GM21619 (cell line): ENCODE measurements at regions not wholly inside any gene's neighbourhood (a gene's known extent, or its start where the extent isn't known, plus 50 kb on each side); places are given as distances from the start of the nearest gene placed in this dataset.

Source experiments
- ATAC-seq: cut with Tn5 transposase; IDR thresholded peaks from one replicate; pipeline ENCODE4 v1.9.1; 2021; ENCODE audit not compliant: unreplicated experiment

DNA sequence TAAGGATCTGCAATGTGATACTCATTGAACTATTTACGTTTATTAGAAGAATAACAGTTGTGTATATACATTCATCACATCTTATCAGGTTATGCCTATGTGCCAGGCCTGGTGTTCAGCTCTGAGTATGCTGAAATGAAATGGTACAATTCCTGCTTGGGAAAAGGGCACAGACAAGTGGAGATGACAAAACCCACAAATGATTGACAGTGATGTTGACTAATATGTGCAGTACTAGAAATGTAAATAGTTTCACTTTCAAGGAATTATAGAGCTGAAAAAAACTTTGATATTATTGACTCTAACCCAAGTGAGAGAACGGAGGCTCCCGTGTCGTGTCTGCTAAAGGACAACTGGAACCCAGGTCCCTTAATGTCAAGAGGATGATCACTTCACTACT, 386.8 kb upstream of the DACH1 start:
- no peak for ATAC-seq

DNA sequence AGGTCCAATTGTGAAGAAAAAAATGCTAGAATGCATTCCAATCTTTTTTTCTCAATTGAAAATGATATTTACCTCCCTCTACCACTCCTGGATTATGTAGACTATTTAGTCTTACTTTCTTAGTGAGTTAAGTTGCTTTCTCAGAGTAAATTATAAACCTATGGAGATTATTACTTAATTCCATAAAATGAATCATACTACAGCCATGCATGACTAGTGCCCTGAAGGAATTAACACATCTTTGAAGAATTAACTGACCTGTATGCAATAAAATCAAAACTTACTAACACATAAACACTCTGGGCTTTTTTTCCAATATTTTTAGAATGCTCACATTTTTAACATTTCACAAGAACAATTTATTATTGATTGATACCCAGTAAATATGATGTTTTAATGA, 379.4 kb upstream of the DACH1 start:
- ATAC-seq = no peak

DNA sequence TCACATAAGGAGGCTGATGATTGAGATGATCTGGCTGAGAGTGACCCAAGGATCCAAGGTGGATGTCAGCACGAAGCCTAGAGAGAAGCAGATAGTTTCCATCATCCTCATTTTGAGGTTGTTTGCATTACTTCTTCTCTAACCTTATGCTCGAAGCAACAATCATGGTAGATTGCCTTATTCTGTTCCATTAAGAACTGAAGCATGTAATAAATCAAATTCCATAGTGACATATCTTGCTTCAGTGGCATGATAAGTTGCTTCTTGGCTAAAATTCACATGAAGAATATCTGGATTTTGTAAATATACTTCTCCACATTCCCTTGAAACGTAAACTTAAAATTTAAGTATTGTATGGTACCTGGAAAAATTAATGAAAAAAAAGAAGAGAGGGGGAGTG, 377.8 kb upstream of the DACH1 start:
- ATAC-seq = no peak

DNA sequence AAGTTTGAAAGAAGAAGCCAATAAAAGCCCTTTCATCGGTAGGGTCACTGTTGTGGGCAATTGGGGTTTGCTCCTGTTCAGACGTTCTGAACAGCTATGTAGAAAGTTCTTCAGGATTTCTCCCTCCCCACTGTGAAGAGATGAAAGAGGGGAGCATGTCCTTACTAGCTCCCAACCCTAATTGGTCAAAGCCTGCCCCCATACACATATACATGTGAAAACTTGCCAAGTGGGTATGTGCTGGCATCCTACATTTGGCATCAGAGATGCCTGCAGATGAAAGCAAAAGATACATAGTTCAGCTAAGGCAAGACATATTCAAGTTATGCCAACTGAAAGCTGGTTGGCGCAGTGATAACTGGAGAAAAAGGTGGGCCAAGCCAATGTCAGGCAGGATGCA, 363.1 kb upstream of the DACH1 start:
- ATAC-seq = no peak

DNA sequence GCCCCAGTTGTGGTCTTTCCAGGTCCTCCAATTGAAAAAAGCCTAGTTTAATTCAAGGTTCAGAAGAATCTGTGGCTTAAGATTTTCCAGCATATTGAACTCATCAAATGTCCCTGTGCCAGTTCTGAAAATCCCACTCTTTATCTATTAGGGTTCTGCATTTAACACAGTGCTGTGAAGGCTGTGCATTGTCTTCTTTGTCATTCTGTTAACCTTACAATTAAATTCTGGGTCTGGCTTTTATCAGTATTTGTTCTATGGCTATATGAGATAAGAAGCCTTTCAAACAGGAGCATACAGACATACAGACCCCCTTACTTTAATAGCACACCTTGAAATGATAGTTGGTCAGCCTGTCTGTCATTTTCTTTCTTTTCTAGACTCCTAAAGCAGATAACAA, 362.1 kb upstream of the DACH1 start:
- ATAC-seq = no peak

DNA sequence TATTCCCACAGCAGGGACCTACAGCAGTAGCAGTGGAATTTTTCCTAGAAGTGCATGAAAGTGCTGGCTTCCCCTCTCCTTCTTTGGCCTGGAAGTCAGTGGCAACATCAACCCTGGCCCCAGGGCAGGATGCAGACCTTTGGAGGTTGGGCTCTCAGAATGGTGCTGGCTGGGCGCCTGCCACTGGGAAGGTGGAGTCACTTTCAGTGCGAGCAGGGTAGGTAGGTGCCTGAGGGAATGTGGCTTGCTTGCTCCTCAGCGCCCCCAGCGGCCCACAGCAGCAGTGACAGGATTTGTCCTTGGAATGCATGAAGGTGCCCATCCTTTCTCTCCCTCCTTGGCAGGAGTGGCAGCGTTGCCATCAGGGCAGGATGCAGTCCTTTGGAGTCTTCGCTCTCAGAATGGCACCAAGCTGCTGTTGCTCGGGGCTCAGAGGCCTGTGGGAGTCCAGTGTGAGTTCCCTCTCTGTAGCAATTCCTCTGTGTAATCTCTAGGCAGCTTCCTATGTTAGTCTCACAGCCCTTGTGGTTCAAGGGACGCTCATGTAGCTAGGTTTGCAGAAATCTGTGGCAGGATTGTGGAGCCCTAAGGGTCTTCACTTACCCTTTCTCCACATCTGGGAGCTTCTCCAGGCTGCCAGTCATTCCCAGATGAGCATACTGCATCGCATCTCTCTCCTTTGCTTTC, 354.4 kb upstream of the DACH1 start:
- ATAC-seq = peak; percentile 54

DNA sequence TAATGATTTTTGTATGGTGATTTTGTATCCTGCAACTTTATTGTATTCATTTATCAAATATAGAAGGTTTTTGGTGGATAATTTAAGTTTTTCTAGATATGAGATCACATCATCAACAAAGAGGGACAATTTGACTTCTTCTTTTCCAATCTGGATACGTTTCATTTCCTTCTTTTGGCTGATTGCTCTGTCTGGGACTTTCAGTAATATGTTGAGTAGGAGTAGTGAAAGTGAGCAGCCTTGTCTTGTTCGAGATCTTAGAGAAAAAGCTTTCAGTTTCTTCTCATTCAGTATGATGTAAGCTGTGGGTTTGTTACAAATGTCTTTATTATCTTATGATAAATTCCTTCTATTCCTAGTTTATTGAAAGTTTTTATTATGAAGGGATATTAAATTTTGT, 352.0 kb upstream of the DACH1 start:
- ATAC-seq = peak; percentile 59

DNA sequence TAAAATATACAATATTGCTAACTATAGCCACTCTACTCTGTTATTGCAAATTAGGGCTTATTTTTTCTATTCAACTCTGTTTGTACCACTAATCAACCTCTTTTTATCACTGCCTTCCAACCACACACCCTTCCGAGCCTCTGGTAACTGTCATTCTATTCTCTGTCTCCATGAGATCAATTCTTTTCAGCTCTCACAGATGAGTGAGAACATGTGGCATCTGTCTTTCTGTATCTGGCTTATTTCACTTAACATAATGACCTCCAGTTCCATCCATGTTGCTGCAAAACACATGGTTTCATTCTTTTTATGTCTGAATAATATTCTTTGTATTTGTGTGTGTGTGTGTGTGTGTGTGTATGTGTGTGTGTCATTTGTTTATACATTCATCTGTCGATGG, 350.1 kb upstream of the DACH1 start:
- no peak for ATAC-seq

DNA sequence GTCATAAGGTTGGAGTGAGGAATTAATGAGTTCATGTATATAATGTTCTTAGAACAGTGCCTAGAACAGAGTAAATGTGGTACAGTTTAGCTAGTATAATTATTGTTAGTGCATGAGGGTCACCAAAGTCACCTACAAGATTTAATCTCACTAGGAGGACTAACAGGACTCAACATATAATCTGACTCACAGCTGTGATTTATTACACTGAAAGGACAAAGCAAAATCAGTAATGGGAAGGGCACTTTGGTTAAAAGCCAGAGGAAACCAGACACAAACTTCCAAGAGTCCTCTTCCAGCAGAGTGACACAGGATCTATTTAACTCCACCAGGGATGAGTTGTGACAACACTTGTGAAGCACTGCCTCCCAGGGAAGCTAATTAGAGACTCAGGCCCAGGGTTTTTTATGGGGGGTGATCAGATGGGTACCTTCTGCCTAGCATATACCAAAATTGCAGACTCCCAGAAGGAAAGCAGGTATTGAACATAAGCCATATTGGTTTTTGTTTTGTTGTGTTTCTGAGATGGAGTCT, 341.2 kb upstream of the DACH1 start:
- ATAC-seq = no peak

DNA sequence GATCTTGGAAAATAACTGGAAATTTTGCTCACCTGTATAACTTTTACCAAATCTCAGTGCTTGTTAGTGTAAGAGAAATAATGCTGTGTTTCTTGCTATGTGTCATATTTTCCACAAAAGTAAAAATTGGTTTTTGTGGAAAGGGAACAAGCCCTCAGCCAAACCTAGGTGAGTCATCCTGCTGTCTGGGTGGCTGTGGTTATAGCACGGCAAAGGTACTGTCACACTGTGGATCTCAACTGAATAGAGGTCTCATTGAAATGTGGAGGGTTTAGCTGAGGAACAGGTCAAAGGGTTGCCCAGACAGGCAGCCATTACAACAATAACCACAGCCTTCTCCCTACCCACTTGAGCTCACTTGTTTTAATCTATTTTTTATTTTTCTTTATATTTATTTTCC, 338.8 kb upstream of the DACH1 start:
- ATAC-seq = no peak

DNA sequence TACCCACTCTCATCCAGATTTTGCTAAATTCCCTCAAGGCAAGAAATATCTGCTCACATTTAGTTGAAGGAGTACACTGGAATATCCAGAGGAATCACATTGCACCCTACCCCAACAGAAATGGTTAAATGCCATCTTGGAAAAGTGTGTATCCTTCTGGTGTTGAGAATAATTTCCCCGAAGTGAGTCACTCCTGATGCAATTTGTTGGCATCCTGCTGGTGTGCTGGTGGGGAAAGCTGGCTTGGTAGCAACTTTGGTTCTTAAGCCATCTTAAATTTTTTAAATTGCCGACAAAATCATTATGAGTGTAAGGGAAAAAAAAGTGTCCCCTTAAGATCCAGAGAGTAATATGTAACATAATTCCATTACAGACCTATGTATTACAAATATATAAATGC, 337.3 kb upstream of the DACH1 start:
- no peak for ATAC-seq

DNA sequence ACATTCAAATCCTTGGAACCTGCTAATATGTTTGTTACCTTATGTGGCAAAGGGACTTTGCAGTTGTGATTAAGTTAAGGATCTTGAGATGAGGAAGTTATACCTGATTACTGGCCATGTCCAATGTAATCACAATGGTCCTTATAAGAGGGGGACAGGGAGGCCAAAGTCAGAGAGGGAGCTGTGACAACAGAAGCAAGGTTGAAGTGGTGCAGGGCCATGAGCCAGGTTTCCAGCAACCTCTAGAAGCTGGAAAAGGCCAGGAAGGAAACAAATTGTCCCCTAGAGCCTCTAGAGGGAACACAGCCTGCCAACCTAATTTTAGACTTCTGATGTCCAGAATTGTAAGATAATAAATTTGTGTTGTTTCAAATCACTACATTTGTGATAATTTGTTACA, 334.7 kb upstream of the DACH1 start:
- ATAC-seq = no peak

DNA sequence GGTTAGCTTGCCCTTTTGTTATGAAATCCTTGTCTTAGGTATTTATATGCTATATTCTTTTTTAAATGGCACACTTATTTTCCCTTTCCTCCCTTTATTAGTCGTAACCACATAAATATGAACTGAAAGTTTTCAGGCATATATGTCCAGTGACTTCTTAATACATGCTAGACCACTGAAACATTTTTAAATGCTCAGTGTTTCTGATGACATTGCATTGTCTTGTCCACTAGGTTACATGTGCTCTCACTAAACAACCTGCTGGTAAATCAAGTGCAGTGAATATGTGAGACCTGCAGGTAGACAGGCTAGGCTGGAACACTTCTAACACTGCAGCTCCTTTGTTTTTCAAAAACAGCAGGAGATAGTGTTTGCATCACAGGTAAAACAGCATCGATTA, 332.6 kb upstream of the DACH1 start:
- ATAC-seq = no peak

DNA sequence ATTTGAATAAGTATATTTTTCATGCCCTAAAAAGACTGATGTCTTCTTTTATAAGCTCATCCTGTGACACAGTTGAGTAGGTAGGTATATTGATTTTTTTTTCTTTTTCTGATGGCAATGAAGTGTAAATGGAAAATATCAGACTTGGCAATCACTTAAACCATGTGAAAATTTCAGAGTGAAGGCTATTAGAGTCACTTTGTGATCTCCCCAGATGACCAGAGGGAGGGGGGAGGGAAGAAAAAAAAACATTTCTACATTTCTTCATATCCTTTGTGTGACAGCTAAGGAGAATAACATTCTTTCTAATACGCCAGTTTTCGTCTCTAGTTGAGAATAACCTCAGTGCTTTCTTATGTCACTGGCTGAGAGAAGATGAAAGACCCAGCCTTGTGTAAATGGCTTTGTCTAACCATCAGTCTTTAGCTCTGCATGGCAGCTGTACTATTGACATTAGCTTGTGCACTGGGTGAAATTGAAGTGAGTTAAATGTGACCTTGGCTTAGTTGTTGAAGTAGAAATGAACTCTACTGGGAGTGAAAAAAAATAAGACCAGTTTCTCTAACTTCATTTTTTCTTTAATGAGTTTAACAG, 332.1 kb upstream of the DACH1 start:
- no peak for ATAC-seq

DNA sequence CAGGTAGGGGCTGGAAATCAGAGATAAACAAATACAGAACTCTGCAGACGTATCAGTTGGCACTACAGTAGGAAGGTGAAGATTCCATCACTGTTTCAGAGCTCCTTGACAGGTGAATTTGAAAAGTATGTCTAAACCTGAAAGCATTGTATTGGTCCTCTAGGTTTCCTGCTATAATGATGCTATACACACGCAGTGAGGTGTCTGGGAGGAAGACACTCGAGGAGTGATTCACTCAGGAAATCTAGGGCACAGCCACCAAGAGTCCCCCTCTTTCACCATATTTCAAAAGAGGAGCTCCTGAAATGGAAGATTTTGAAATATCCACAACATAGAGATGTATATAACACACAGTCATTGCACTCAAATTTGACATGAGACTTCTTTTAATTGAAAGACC, 331.0 kb upstream of the DACH1 start:
- no peak for ATAC-seq

DNA sequence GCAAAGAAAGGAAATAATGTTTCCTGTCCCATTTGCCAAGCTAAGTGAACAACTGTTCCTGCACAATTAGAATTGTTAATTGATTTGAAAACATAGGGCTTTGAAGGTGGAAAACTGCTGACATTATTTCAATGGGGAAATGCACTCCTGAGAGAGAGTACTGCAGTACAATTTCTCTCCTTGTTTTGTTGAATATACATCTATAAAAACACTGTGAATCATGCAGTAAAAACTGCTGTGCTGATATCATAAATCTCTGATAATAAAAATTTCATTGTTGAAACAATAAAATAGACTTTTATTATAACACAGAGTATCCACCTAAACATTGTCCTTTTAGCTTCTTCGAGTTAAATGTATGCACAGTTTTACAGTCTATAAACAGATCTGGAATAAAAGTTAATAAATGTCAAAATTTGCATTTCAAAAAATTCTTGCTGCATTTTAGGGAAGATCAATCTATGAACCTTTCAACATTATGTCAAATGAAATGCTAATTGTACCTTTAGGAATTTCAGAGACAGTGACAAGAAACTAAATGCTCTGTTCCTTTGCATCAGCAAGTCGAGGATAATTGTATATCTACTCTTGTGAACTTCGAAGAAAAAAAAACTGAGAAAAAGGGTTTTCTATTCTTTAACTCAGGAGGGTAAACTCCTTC, 328.2 kb upstream of the DACH1 start:
- ATAC-seq = no peak

DNA sequence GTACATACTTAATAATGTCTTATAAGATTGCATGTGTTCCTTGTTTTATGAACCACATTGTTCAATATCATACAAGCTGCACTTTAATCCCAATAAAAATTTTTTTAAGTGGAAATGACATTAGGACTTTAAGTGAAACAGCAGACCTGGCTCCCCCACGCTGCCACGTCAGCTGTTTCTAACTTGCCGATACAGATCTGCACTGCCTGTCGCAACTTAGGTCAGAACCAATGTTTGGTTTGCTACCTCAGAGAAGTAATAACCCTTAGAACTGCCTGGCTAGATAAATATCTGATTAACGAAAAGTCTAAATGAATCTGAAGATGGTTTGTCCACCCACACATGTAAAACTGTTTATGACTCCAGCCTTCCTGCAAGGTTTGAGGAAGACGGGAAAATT, 327.5 kb upstream of the DACH1 start:
- ATAC-seq = no peak

DNA sequence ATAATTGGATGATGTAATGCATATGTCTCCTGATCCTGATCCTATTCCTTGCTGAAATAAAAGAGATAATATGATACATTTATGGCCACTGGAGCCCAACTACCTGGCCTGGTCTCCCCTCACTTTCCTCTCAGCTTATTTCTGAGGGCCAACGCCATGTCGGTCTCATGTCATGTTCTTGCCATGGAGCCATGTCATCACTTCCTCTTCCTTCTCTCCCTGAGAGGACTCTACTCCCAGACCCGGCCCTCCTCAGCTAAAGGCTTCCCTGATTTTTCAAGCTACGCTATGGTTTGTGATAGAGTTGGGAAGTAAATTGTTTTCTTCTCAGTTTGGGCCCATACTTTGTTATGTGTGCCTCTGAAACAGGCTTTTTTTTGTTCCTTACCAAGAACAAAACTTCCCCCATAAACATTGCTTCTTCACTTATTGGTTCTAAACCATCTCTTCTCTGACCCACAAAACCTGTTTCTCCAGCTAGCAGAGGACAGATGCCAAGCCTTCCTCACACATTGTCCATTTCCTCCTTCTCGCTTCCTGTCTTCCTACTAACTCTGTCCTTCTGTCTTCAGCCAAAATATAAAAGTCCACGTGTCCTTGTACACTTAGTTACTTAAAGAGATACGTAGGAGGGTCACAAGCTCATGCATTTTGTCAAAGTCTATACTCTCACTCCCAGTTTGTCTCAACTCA, 319.9 kb upstream of the DACH1 start:
- ATAC-seq = no peak

DNA sequence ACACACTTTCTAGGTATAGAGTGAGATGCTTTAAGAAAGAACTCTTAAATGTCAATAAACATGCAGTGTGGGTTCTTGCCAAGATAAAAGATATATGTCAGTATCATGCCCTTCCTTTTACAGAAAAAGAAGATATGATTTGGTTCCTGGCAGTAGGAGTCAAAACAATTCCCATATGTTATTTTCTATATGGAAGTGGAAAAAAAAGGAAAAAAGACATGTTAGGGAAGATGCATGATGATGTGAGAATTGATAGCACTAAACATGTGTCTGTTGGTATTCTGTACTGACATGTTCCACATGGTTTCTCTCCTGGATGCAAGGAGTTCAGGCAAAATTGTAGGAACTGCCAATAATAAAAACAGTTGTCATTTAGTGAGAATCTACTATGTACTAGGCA, 318.8 kb upstream of the DACH1 start:
- no peak for ATAC-seq

DNA sequence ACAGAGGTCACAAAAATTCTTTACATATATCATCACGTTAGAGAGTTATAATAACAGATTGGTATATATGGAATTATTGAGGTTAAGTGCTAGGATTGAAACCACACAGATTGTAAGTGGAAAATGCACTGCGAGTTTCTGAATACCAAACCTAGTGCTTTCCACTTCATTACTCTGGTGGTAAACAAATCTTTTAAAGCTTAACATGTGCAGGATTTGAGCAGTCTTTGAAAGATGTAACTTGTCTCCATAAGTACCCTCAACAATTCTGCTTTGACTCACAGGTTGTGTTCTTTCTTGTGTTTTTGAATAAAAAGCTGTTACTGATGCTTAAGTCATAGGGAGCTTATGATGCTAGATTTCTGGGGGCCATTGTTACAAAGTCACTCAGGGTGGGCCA, 314.7 kb upstream of the DACH1 start:
- ATAC-seq = no peak

DNA sequence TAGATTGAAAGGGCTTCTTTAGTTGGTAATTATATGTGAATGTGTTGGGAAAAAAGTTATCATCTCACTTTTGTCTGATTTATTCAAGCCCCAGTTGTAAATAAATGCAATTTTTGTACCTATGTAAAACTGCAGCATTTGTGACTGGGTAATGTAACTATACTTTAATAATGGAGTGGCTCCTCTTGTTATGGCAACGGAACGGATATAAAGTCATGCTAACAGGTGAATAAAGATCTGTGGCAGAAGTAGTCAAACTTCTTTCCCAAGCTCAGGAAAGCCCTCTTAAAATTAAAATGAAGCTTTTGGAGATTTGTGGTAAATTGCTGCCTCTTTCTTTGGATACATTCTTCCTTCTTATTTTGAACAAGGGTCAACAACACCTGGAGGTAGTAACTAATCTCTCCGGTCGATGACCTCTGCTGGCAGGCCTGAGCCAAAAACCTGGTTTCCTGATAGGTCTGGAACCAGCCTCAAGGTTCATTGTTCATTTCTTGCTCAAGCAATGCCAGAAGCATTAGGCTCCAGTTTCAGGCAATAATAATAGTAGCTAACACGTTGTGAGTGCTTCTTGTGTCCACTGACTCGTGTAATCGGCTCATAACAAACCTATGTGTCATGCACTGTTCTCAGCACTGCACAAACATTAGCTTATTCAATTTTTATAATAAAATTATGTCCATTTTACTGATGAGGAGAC, 313.4 kb upstream of the DACH1 start:
- no peak for ATAC-seq
